Activated T-cell treated with anti-CD3 and anti-CD28 coated beads, Interleukin-2, amount 50 U/mL, for 24 hours (primary cell): ENCODE measurements at regions not wholly inside any gene's neighbourhood (a gene's known extent, or its start where the extent isn't known, plus 50 kb on each side); places are given as distances from the start of the nearest gene placed in this dataset.

ENCODE experiments used
- DNase-seq: peaks from one replicate; pipeline ENCODE4 v3.0.0-alpha.2; 2020
- H3K27ac Mint-ChIP-seq: 2 replicates; pipeline ENCODE4 v1.8.0; 2020; ENCODE audit warnings: mild to moderate bottlenecking, mixed read lengths
- H3K27me3 Mint-ChIP-seq: 2 replicates; pipeline ENCODE4 v1.8.0; 2020; ENCODE audit warnings: mixed read lengths
- H3K36me3 Mint-ChIP-seq: 2 replicates; pipeline ENCODE4 v1.8.0; 2020; ENCODE audit warnings: low read depth, mixed read lengths
- H3K4me1 Mint-ChIP-seq: 2 replicates; pipeline ENCODE4 v1.8.0; 2020; ENCODE audit warnings: low read depth, mixed read lengths
- H3K4me3 Mint-ChIP-seq: 2 replicates; pipeline ENCODE4 v1.8.0; 2020; ENCODE audit warnings: mild to moderate bottlenecking, moderate library complexity, mixed read lengths
- H3K9me3 Mint-ChIP-seq: 2 replicates; pipeline ENCODE4 v1.8.0; 2020; ENCODE audit warnings: mixed read lengths

DNA sequence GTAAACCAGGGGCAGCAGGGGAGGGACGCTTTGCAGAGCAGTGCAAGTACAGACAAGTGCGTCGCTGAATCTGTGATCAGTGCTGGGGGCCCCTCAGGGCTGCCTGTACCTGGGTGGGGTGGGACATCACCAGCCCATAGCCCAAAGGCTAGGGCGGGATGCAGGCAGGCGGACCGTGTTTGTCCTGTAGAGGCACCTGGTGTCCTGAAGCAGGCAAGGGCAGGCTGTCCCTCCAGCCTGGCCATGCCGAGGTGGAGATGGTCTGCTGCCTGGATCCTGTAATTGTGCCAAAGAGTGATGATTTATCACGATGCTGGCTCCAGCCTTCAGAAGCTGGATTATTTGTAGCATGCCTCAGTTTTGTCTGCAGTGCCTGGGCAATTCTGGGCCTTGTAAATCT is 137.9 kb upstream of the GSE1 start:
- DNase-seq, result no peak
- Mint-ChIP-seq H3K4me1 (no peaks in the 10 kb centered on the region), H3K27ac (no peak overlapping the region), H3K4me3 (no peak overlapping the region), H3K27me3 (peaks cover 5% of the 10 kb centered on the region), H3K36me3 (no peaks in the 10 kb centered on the region), H3K9me3 (no peaks in the 10 kb centered on the region)

DNA sequence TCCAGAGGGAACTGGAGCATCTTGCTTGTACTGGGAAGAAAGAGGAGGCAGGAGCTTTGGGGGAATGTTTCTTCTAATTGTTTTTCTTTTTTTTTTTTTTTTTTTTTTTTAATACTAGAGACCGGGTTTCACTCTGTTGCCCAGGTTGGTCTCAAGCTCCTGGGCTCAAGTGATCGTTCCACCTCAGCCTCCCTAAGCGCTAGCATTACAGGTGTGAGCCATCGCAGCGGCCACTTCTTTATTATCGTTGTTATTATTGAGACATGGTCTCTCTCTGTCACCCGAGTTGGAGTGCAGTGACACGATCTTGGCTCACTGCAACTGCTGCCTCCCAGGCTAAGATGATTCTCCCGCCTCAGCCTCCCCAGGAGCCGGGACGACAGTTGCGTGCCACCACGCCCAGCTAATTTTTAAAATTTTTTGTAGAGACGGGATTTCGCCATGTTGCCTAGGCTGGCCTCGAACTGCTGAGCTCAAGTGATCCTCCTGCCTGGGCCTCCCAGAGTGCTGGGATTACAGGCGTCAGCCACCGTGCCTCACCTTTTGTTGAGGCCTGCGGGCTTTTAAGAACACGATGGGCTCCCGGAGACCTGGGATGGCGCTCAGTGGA is 137.3 kb upstream of the GSE1 start:
- Mint-ChIP-seq H3K36me3 (no peaks in the 10 kb centered on the region), H3K9me3 (no peaks in the 10 kb centered on the region), H3K4me1 (no peaks in the 10 kb centered on the region), H3K27ac (no peak overlapping the region), H3K4me3 (no peak overlapping the region), H3K27me3 (peaks cover 5% of the 10 kb centered on the region)
- DNase-seq, result no peak

DNA sequence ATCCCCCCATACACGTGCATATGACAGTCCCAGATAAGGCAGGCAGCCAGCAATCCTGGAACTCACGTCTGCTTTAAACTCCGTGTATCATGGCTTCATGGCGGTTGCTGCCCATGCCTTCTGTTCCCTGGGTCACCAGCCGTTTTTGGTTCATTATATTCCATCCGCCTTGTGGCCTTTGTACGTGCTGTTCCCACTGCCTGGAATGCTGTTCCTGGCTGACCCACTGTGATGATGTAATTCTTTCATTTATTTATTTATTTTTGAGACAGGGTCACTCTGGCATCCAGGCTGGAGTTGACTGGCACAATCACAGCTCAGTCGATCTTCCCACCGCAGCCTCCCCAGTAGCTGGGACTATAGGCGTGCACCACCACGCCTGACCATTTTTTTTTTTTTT is 136.7 kb upstream of the GSE1 start:
- H3K4me1 Mint-ChIP-seq, result no peaks in the 10 kb centered on the region
- peaks cover 5% of the 10 kb centered on the region for H3K27me3 Mint-ChIP-seq
- no peak overlapping the region for H3K27ac Mint-ChIP-seq
- H3K9me3 Mint-ChIP-seq, result no peaks in the 10 kb centered on the region
- no peaks in the 10 kb centered on the region for H3K36me3 Mint-ChIP-seq
- H3K4me3 Mint-ChIP-seq, result no peak overlapping the region
- no peak for DNase-seq

DNA sequence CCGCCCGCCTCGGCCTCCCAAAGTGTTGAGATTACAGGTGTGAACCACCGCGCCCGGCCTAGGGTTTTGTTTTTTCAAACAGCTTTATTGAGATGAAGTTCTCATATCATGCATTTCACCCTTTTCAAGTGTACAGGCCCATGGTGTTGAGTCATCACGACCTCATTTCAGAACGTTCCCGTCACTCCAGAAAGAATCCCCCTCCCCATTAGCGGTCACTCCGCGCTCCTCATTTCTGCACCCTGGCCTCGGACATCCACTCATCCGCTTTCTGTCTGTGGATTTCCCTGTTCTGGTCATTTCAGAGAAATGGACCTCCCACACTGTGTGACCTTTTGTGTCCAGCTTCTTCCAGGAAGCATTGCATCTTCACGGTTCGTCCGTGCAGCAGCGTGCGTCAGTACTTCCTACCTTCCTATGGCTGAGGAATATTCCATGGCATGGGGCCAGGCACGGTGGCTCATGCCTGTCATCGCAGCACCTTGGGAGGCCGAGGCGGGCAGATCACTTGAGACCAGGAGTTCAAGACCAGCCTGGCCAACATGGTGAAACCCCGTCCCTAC is 135.2 kb upstream of the GSE1 start:
- H3K4me3 Mint-ChIP-seq, result no peak overlapping the region
- H3K27me3 Mint-ChIP-seq, result peaks cover 5% of the 10 kb centered on the region
- no peaks in the 10 kb centered on the region for H3K4me1 Mint-ChIP-seq
- no peak for DNase-seq
- H3K9me3 Mint-ChIP-seq, result no peaks in the 10 kb centered on the region
- no peak overlapping the region for H3K27ac Mint-ChIP-seq
- no peaks in the 10 kb centered on the region for H3K36me3 Mint-ChIP-seq

DNA sequence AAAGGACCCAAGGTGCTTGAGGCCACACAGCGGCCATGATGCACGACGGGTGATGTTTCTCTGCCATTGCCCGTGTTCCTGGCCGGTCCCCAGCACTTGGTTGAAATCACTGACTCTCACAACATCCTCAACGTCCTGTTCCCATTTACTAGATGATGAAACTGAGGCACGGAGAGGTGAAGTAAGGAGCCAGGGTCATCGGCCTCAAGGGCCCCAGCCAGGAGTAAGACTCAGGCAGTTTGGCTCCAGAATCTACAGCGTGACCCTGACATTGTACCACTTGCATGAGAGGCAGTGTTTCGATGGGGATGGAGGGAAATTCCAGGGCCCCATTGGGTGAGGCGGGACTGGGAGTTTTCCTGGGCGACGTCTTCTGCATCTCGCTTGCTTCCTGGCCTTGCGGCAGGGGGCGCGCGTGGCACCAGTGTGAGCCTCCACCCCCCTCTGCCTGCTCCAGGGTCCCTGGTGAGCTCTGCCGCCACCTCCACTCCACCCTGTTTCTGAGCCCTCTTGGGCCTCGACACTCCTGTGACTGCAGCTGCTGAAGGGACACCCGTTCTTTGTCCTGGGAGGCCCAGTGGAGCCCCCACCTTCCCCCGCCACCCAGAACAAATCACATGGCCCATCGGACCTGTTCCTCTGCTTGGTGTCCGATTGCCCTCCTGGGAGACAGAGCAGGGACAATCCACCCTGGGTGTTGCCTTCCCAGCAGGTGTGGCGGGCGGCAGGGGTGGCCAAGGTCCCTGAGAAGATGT is 133.0 kb upstream of the GSE1 start:
- no peaks in the 10 kb centered on the region for H3K27me3 Mint-ChIP-seq
- no peak overlapping the region for H3K27ac Mint-ChIP-seq
- no peaks in the 10 kb centered on the region for H3K9me3 Mint-ChIP-seq
- no peaks in the 10 kb centered on the region for H3K4me1 Mint-ChIP-seq
- no peak overlapping the region for H3K4me3 Mint-ChIP-seq
- H3K36me3 Mint-ChIP-seq, result no peaks in the 10 kb centered on the region
- no peak for DNase-seq

DNA sequence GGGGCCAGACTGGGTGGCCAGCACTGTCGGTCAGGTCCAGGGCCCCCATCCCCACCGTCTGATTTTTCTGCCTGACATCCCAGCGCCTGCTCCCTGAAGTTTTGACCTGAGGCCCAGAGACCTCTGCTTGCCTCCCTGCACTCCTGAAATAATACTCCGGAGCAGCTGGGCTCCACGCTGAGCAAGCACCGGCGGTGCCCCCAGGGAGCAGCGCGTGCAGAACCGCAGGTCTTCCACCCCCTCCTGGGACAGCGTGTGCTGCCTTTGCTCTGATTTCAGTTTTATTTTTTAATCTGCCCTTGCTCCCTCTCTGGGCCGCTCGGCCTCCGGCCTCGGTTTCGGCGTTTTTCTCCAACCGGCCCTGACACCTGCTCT is 132.4 kb upstream of the GSE1 start:
- Mint-ChIP-seq H3K9me3 (no peaks in the 10 kb centered on the region), H3K36me3 (no peaks in the 10 kb centered on the region), H3K4me3 (no peak overlapping the region), H3K27ac (no peak overlapping the region), H3K27me3 (no peaks in the 10 kb centered on the region), H3K4me1 (no peaks in the 10 kb centered on the region)
- DNase-seq, result no peak

DNA sequence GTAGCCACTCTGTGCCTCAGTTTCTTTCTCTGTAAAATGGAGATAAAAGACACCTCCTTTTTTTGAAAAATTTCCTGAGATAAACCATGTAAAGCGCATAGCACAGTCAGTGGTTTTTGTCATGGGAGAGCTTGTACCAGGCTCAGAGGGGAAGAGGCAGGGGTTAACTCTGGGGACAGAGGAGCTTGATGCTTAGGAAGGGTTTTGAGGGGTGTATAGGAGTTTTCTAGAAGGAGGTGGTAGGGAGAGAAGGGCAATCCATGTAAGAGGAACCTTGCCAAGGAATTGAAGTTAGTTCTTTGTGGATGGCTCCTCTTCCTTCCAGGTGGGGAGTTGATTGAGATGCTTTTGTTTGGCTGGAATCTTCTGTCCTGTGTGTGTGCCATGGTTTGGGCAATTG is 131.9 kb upstream of the GSE1 start:
- Mint-ChIP-seq H3K4me1 (no peaks in the 10 kb centered on the region), H3K4me3 (no peak overlapping the region), H3K9me3 (no peaks in the 10 kb centered on the region), H3K27me3 (no peaks in the 10 kb centered on the region), H3K27ac (no peak overlapping the region), H3K36me3 (no peaks in the 10 kb centered on the region)
- DNase-seq, result no peak

DNA sequence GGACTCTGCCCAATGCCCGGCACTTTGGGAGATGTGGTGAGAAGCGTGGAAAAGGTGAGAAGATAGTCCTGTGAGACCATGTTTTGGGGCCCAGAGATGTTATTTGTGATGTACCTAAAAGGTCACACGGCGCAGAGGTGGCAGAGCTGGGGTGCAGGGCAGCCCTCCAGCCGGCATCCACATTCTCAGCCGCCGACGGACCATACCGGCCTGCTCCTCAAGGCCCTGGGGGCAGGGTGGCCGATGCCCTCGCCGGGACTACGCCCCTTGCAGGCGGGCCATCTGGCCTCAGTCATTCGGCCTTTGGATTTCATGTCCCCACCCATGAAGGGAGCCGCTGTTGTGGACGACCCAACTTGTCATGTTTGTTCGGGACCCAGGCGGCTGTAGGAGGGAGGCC is 131.4 kb upstream of the GSE1 start:
- no peaks in the 10 kb centered on the region for H3K4me1 Mint-ChIP-seq
- H3K27ac Mint-ChIP-seq, result no peak overlapping the region
- DNase-seq, result no peak
- no peaks in the 10 kb centered on the region for H3K36me3 Mint-ChIP-seq
- no peaks in the 10 kb centered on the region for H3K27me3 Mint-ChIP-seq
- H3K9me3 Mint-ChIP-seq, result no peaks in the 10 kb centered on the region
- H3K4me3 Mint-ChIP-seq, result no peak overlapping the region

DNA sequence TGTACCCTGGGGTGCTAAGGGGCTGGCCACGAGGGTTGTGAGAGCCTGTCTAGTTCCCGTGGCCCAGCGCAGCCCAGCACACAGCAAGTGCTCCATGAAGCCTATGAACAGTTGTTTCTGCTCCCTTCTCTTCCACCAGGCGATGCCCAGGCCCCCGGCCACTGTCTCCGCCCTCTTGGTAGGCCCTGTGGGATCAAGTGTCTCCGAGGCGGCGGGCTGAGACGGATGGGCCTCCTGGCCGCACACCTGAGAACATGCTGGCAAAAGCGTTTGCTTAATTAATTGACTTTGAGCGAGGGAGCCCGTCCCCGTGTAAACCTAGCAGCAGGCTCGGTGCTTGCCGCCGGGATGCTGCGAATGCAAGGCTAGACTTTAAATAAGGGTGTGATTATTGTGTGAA is 129.7 kb upstream of the GSE1 start:
- Mint-ChIP-seq H3K27me3 (no peaks in the 10 kb centered on the region), H3K4me1 (no peaks in the 10 kb centered on the region), H3K9me3 (no peaks in the 10 kb centered on the region), H3K36me3 (no peaks in the 10 kb centered on the region), H3K4me3 (no peak overlapping the region), H3K27ac (no peak overlapping the region)
- DNase-seq, result no peak

DNA sequence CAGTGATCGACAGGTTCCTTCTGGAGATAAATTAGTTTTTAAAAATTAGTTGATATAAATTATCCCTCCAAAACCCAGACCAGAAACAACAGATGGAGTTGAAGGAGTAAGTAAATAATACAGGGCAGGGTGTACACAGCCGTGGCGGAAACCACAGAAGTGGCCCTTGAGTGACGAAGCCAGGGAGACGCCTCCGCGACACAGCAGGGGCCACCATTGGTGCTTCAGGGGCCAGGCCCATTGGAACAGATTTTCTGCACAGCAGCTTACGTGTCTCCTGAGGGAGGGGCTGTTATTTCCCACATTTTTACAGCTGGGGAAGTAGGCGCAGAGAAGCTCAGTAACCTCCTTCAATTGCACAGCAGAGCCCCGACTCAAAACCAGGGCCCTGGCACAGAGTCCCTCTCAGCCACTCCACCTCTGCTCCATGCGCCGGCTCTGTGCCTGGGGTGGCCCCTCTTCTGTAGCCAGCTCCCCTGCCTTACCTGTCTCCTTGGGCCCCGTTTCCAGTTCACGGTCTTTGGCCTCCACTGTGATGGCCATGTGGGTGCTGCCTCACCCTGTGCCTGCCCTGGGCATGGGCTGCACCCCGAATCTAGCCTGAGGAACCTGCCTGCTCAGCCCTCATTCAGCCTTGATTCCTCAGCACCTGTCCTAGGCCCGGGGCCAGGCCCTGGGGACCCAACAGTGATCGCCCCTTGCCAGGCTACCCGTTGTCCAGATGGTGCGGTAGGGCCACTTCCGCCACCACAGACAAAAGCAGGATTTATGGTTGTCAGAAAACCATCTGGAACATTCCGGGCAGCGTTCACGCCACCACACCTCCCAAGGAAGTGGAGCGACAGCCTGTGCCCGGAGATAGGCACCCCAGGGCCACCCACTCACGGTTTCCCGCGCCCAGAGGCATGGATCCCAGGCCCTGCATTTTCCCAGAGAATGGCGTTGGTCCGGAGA is 128.5 kb upstream of the GSE1 start:
- no peaks in the 10 kb centered on the region for H3K9me3 Mint-ChIP-seq
- no peak overlapping the region for H3K4me3 Mint-ChIP-seq
- H3K36me3 Mint-ChIP-seq, result no peaks in the 10 kb centered on the region
- no peak overlapping the region for H3K27ac Mint-ChIP-seq
- H3K4me1 Mint-ChIP-seq, result no peaks in the 10 kb centered on the region
- DNase-seq, result no peak
- H3K27me3 Mint-ChIP-seq, result no peaks in the 10 kb centered on the region

DNA sequence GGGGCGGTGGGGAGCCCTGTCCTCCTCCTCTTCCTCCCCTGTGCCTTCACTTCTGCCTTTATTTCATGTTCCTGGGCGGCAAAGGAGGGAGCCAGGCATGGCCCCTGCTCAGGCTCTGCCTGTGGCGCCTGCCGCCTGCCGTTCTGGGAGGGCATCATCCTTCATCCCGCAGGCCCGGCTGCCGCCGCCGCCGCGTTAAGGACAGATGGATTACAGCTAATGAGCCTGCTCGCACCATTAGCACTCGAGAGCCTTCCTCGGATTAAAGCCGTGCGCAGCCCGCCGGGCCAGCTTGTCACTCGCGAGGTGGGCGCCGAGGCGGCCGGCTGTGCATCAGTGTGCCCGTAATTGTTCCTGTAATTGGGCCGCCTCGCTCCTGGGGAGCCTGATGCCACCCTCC is 127.7 kb upstream of the GSE1 start:
- Mint-ChIP-seq H3K4me1 (no peaks in the 10 kb centered on the region), H3K27me3 (no peaks in the 10 kb centered on the region), H3K27ac (no peak overlapping the region), H3K9me3 (no peaks in the 10 kb centered on the region), H3K4me3 (no peak overlapping the region), H3K36me3 (no peaks in the 10 kb centered on the region)
- no peak for DNase-seq

DNA sequence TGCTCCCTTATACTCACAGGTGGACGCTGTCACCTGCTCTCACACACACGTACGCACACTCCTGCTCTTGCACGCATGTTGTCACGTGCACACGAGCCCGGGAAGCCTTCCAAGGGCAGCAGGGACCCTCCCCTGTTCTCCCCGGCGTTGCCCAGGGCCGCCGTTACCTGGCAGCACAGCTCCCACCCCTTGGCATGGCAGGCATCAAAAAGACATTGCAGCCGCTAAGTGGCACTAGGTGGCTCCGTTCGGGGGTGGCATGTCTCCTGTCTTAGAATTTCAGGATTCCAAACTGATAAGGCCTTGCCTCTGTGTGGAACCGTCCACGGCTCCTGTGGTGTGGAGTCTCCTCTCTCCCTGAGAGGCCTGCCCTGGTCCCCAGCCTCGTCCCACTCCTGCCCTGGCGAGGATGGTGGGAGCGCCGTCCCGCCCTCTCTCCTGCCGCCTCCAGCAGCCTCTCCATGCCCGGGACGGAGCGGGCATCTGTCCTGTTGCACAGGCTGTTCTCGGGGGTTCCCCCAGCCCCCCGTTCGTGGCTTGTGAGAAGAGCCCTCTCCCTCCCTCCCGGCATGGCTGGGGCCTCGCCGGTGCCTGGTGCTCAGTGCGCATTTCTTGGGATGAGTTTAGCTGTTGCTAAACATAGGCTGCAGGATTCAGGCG is 126.7 kb upstream of the GSE1 start:
- Mint-ChIP-seq H3K27ac (no peak overlapping the region), H3K4me1 (peaks cover 2% of the 10 kb centered on the region), H3K4me3 (no peak overlapping the region), H3K27me3 (no peaks in the 10 kb centered on the region), H3K9me3 (no peaks in the 10 kb centered on the region), H3K36me3 (no peaks in the 10 kb centered on the region)
- no peak for DNase-seq

DNA sequence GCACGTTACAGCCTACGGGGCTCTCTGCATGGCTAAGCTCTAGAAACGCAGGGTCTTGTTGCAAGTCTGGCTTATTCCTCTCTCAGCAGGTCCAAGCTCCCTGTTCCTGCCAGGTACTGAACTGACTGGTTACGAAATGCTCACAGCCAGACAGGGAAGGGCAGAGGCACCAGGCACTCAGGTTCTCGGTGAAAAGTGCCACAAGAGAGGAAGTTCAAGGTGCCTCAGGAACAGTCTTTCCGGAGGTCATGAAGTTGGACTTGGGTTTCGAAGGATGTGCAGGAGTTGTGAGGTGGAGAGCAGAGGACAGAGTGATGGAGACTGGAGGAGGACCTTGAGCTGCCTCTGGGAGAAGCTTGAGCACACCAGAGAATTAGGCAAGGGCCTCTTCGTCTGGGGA is 124.7 kb upstream of the GSE1 start:
- H3K27ac Mint-ChIP-seq, result no peak overlapping the region
- H3K27me3 Mint-ChIP-seq, result no peaks in the 10 kb centered on the region
- H3K4me3 Mint-ChIP-seq, result no peak overlapping the region
- H3K36me3 Mint-ChIP-seq, result no peaks in the 10 kb centered on the region
- no peaks in the 10 kb centered on the region for H3K9me3 Mint-ChIP-seq
- DNase-seq, result no peak
- H3K4me1 Mint-ChIP-seq, result peaks cover 5% of the 10 kb centered on the region

DNA sequence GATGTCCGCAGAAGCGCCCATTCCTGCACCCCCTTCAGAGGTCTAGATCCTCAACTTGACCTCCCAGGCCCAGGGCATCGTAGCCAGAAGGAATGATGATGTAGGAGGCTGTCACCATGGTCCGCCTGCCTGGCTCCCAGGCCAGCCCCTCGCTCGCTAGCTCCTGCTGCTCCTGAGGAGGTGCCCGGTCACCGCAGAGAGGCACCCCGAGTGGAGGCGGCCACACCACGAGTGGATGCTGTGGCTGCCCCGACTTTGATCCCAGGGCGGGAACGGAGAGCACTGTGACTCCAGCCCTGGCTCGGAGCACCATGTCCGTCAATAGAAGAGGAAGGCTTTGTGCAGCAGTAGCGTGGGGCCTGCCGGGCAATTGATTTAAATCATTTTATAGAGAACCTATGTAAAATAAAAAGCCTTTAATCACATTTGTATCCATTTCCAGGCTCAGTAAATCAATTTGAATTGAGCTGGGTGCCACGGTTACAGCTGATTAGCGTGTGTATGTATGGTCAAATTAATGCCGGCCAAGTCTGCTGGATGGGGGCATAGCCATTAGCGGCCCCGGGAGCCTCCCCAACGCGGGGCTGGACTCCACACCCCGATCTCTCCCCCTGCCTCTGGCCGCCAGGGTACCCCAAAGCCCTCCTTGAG is 122.6 kb upstream of the GSE1 start:
- H3K27ac Mint-ChIP-seq, result no peak overlapping the region
- no peak overlapping the region for H3K4me3 Mint-ChIP-seq

More for the DNA sequence above, 122.6 kb upstream of the GSE1 start:
- Mint-ChIP-seq H3K36me3 (no peaks in the 10 kb centered on the region), H3K9me3 (no peaks in the 10 kb centered on the region), H3K27me3 (no peaks in the 10 kb centered on the region), H3K4me1 (peaks cover 5% of the 10 kb centered on the region)
- no peak for DNase-seq
